Hepatocyte (in vitro differentiated cells): ENCODE measurements at regions not wholly inside any gene's neighbourhood (a gene's known extent, or its start where the extent isn't known, plus 50 kb on each side); places are given as distances from the start of the nearest gene placed in this dataset.

Experiments
- EZH2 ChIP-seq: fragments of 200-600 bp; sonication (generic); IDR thresholded peaks from 2 replicates; pipeline ENCODE4 v1.6.1; 2016; ENCODE audit warnings: antibody characterized with exemption, mild to moderate bottlenecking, borderline replicate concordance
- TF ChIP-seq, protein P1 (sequence below): fragments of 200-600 bp; sonication (generic); IDR thresholded peaks from 2 replicates; pipeline ENCODE4 v1.5.1; 2016; ENCODE audit warnings: antibody characterized with exemption, mild to moderate bottlenecking; ENCODE audit not compliant: poor library complexity

DNA sequence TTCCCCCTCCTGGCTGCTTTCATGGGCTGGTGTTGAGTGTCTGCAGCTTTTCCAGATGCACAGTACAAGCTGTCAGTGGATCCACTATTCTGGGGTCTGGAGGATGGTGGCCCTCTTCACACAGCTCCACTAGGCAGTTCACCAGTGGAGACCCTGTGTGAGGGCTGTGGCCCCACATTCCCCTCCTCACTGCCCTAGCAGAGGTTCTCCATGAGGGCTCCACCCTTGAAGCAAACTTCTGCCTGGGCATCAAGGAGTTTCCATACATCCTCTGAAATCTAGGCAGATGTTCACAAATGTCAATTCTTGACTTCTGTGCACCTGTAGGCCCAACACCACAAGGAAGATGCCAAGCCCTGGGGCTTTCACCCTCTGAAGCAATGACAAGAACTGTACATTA, 1386.2 kb upstream of the ACVR2A start:
- TF ChIP-seq, protein P1, sequence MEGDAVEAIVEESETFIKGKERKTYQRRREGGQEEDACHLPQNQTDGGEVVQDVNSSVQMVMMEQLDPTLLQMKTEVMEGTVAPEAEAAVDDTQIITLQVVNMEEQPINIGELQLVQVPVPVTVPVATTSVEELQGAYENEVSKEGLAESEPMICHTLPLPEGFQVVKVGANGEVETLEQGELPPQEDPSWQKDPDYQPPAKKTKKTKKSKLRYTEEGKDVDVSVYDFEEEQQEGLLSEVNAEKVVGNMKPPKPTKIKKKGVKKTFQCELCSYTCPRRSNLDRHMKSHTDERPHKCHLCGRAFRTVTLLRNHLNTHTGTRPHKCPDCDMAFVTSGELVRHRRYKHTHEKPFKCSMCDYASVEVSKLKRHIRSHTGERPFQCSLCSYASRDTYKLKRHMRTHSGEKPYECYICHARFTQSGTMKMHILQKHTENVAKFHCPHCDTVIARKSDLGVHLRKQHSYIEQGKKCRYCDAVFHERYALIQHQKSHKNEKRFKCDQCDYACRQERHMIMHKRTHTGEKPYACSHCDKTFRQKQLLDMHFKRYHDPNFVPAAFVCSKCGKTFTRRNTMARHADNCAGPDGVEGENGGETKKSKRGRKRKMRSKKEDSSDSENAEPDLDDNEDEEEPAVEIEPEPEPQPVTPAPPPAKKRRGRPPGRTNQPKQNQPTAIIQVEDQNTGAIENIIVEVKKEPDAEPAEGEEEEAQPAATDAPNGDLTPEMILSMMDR: no peak
- TF ChIP-seq EZH2: no peak
